ENCODE measurements at regions not wholly inside any gene's neighbourhood (a gene's known extent, or its start where the extent isn't known, plus 50 kb on each side); places are given as distances from the start of the nearest gene placed in this dataset.

DNA sequence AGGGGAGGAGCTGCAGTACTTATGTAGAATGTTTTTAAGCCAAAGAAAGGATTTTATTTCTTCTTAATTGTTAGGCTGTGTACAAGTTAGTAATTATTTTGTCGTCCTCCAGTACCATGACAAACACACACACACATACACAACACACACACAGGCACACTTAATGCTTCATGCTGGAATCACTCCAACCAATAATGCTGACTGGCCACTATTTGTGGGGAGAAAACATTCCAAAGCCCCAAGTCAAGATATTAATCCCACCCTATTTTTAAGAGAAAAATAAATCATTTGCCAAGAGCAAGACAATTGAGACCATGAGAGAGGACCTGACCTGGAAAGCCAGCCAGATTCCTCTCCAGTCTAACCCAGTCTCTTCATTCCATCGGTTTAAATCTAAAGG is 51.8 kb upstream of the TMCO5A start:
- no peaks in the 10 kb centered on the region for H4K20me1 ChIP-seq (ENCODE audit: control insufficient read depth, extremely low read depth, insufficient read depth, low read length)
- DNase-seq (ENCODE audit: low read depth in 2 of 2) = no peak
- no peak overlapping the region for H2AFZ ChIP-seq (ENCODE audit: low read length)
- no peaks in the 10 kb centered on the region for H3K36me3 ChIP-seq (ENCODE audit: control insufficient read depth, insufficient read depth, low read length)
- no peak overlapping the region for H3K27ac ChIP-seq (ENCODE audit: insufficient read depth, low read length)
- peaks cover 7% of the 10 kb centered on the region for H3K4me1 ChIP-seq (ENCODE audit: control insufficient read depth, extremely low read depth, insufficient read depth, low read length)
- no peaks in the 10 kb centered on the region for H3K79me2 ChIP-seq (ENCODE audit: control insufficient read depth, insufficient read depth, low read length)
- H3K9ac ChIP-seq (ENCODE audit: insufficient read depth, low read length) = no peak overlapping the region
- H3K4me3 ChIP-seq (replicated peaks in 1 of 4; ENCODE audit: control extremely low read depth in 1 of 4, insufficient read depth in 1 of 4, low read depth in 3 of 4, low read length in 4 of 4) = no peak overlapping the region
- TF ChIP-seq EZH2 (IDR thresholded peaks at IDR 0.05; ENCODE audit: low read length, missing control alignments) = no peak
- H3K4me2 ChIP-seq (ENCODE audit: extremely low read depth, insufficient read depth, low read length) = no peak overlapping the region
- H3K27me3 ChIP-seq (ENCODE audit: control insufficient read depth, insufficient read depth, low read length) = no peaks in the 10 kb centered on the region
- no peaks in the 10 kb centered on the region for H3K9me3 ChIP-seq (ENCODE audit: control insufficient read depth, insufficient read depth, low read depth, low read length)

Data from fibroblast of lung (primary cell).